Choroid plexus epithelial cell (primary cell): ENCODE measurements at regions not wholly inside any gene's neighbourhood (a gene's known extent, or its start where the extent isn't known, plus 50 kb on each side); places are given as distances from the start of the nearest gene placed in this dataset.

Source experiments
- DNase-seq: peaks from one replicate; pipeline ENCODE4 v3.0.0-alpha.2; 2010; ENCODE audit warnings: low read depth
- H3K4me3 ChIP-seq: 2 replicates; pipeline ENCODE4 v1.5.1; 2011; ENCODE audit warnings: low read depth, mild to moderate bottlenecking, control low read depth, low read length, moderate library complexity
- TF ChIP-seq, protein P1 (sequence below): conservative IDR thresholded peaks from 2 replicates; pipeline ENCODE4 v1.5.1; 2011; ENCODE audit warnings: low read depth, mild to moderate bottlenecking, control low read depth, inconsistent platforms, low read length, moderate library complexity

DNA sequence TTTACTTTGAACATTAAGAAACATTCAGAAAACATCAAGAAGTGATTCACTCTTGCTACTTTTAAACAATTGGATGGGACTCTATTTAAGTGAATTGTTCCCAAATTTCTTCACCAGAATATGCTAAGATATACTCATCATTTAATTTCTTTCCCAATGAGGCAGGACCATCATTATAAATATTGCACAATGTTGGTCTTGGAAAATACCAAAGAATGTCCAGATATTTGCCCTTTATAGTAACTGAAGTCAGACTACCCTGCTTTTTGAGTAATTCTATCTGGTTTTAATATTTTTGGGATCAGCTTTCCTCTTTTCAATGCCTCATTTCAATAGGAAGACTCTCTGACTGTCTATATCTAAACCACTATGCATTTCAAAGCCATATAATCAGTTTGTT lies 129.4 kb upstream of the TENM3 start:
- H3K4me3 ChIP-seq: no peak overlapping the region
- no peak for DNase-seq
- TF ChIP-seq, protein P1, sequence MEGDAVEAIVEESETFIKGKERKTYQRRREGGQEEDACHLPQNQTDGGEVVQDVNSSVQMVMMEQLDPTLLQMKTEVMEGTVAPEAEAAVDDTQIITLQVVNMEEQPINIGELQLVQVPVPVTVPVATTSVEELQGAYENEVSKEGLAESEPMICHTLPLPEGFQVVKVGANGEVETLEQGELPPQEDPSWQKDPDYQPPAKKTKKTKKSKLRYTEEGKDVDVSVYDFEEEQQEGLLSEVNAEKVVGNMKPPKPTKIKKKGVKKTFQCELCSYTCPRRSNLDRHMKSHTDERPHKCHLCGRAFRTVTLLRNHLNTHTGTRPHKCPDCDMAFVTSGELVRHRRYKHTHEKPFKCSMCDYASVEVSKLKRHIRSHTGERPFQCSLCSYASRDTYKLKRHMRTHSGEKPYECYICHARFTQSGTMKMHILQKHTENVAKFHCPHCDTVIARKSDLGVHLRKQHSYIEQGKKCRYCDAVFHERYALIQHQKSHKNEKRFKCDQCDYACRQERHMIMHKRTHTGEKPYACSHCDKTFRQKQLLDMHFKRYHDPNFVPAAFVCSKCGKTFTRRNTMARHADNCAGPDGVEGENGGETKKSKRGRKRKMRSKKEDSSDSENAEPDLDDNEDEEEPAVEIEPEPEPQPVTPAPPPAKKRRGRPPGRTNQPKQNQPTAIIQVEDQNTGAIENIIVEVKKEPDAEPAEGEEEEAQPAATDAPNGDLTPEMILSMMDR: no peak

DNA sequence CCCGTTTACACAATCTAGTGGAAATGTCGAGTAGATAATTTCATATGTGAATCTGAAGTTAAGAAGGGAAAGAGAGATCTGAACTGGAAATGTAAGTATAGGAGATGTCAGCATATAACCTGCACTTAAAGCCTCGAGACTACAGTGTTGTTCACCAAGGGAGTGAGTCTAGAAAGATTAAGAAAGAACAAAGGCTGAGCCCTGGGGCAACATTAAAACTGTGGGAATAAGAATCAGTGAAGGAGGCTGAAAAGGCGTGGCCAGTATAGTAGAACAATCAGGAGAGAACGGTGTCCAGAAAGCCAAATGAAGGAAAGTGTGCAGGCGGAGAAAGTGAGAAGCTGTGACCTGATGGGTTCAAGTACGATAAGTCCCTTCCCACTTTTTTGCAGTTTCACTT lies 118.8 kb upstream of the TENM3 start:
- TF ChIP-seq, protein P1: no peak
- no peak for DNase-seq
- H3K4me3 ChIP-seq: no peak overlapping the region

DNA sequence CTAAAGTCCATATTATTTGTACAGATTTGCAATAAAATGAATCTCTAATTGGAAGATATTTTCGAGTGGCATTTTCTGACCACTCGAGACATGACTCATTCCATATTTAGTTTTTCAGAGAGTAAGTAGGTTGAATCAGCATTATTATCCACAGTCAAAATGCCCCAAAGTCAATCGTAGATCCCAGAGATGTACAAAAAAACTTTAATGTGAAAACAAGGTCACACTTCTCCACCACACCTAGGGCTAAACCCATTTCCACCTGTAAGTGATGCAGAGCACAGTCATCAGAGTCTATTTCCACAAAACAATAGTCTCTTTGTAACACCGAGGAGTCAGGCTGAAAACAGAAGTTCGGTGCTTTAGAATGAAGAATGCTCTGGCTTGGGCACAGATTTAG lies 117.1 kb upstream of the TENM3 start:
- DNase-seq: no peak
- no peak overlapping the region for H3K4me3 ChIP-seq
- TF ChIP-seq, protein P1: no peak

DNA sequence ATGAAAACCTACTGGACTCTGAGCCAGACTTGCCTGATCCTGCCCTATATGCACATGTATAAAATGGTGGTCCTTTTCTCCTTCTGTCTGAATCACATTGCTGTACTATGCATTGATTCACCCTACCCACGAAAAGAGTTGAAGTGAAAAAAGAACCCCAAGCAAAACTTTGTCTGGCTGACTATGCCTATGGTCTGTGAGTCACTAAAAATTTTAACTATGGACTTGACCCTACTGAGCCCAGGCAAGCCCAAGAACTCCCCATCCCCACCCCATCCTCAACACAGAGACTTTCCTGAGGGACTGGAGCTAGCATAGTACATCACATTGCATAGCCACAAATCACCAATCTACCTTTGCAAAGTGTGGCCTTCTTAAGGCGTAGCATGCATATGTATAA lies 116.6 kb upstream of the TENM3 start:
- TF ChIP-seq, protein P1: no peak
- no peak overlapping the region for H3K4me3 ChIP-seq
- no peak for DNase-seq

DNA sequence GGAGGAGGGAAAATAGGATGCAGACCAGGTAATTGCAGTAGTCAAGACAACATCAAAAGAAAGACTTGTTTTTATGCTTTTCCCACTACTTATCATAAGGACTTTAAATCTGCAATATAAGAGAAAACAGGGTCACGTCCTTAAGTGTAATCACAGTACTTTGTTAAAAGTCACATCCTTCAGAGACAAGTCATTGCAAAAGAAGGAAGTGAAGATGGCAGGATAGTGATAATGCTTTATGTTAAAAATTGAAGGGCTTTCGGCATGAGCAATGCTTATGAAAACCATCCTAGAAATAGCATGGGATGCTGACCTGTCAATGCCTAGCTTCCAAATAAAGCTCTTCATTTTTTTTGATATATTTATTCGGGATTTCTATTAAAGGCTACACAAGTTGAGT lies 110.2 kb upstream of the TENM3 start:
- no peak overlapping the region for H3K4me3 ChIP-seq
- TF ChIP-seq, protein P1: no peak
- DNase-seq: no peak

DNA sequence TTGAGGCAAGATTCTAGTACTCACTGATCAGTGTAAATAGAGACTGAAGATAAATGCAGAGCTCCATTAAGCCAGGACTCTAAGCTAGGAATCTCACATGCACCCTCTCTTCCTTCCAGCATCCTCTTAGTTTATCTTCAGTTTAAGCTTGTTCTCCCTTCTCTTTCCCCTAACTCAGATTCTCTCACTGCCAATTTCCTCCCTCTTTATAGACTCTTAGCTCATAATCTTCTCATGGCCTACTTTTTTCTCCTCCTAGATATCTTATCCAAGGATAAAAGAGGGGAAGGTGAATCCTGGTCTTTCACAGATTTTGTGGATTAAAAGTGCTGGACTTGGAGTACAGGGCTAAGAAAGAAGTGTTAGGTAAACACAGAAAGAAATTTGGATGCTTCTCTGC lies 108.9 kb upstream of the TENM3 start:
- no peak overlapping the region for H3K4me3 ChIP-seq
- TF ChIP-seq, protein P1: no peak
- DNase-seq: no peak

DNA sequence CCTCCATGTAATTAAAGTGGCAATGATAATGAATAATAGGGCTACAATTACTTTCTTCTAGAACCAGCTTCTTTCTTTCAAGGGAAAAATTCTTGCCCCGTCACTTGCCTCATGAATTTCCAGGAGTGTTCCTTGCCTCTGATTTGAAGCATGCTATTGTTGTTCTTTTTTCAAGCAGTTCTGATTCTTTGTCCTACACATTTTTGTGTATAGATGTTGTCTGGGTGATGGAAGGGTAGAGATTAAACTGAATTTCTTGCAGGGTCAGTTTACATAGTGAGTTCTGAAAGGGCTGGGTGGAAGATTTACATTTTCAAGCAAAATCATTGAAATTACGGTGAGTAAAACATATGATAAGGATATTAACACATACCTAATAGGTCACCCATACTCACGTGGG lies 107.0 kb upstream of the TENM3 start:
- TF ChIP-seq, protein P1: no peak
- no peak for DNase-seq
- no peak overlapping the region for H3K4me3 ChIP-seq
